Heart left ventricle (tissue), 13 donors: ENCODE measurements at regions not wholly inside any gene's neighbourhood (a gene's known extent, or its start where the extent isn't known, plus 50 kb on each side); places are given as distances from the start of the nearest gene placed in this dataset.

Experiments used
- POLR2A ChIP-seq, 2 donors: fragments of 450-650 bp; IDR thresholded peaks; one replicate each; pipeline ENCODE4 v1.6.1; 2017; ENCODE audit warnings: antibody characterized with exemption in 2 of 2, mild to moderate bottlenecking in 2 of 2, moderate library complexity in 2 of 2
- TF ChIP-seq, protein P1 (sequence below), 12 donors: fragments of 200-600 bp; sonication (generic) in 4 of 12; IDR thresholded peaks; one replicate each; pipeline versions ENCODE4 v1.5.0 to v1.8.0; 2018 to 2022; ENCODE audit warnings: antibody characterized with exemption in 12 of 12, mild to moderate bottlenecking in 5 of 12
- donor health status: ischemic (EF 13 %, LVEDD 7.1; RV severe dilation, severe dysfunction).
- donor health status: DM: no; HTN: yes; CAD: no.
- donor health status: DM: no; HTN: no; CAD: no.
- donor health status: ischemic (EF 25% LVEDD 6.9; RV normal size, moderate dysfunction).
- donor health status: ischemic (EF 25% LVEDD 5.7; RV mildly dilated, moderate dysfunction).
- donor health status: ischemic (EF 35%, LVEDD 5.7; RV mildly dilated, moderate dysfunction).
- donor health status: nonischemic (EF 11% LVEDD 7.7; RV severe dilation, severe dysfunction).
- donor health status: DM: yes; HTN: yes; CAD: no.
- donor health status: PGD.
- donor health status: ischemic (EF 29% LVEDD 5.4; RV normal size, mild dysfunction).
- donor health status: nonischemic (EF 23%, LVEDD 6.1; RV moderate dilation, normal function).

DNA sequence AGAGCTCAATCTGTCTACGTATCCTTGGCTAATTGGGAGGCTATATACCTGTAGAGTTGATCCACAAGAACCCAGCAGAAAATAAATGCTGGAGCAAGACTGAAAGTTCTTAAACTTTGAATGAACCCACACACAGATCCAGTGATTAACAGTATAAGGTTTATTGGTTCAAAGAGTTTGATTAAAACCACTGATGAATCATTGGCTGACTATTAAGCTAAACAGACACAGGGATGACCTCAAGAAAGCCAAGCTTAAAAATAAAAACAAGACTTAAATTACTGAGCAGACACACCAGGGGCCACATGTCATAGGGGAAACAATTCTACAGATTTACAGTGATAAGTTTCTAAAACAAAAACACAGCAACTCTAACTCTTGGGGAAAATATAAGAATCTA lies 163.6 kb downstream of the SPATA31D1 start:
- TF ChIP-seq POLR2A (IDR thresholded peaks at IDR 0.05), result no peak
- TF ChIP-seq, protein P1, sequence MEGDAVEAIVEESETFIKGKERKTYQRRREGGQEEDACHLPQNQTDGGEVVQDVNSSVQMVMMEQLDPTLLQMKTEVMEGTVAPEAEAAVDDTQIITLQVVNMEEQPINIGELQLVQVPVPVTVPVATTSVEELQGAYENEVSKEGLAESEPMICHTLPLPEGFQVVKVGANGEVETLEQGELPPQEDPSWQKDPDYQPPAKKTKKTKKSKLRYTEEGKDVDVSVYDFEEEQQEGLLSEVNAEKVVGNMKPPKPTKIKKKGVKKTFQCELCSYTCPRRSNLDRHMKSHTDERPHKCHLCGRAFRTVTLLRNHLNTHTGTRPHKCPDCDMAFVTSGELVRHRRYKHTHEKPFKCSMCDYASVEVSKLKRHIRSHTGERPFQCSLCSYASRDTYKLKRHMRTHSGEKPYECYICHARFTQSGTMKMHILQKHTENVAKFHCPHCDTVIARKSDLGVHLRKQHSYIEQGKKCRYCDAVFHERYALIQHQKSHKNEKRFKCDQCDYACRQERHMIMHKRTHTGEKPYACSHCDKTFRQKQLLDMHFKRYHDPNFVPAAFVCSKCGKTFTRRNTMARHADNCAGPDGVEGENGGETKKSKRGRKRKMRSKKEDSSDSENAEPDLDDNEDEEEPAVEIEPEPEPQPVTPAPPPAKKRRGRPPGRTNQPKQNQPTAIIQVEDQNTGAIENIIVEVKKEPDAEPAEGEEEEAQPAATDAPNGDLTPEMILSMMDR (IDR thresholded peaks at IDR 0.05), result no peak
